Large intestine (tissue), 3 donors: ENCODE measurements at regions not wholly inside any gene's neighbourhood (a gene's known extent, or its start where the extent isn't known, plus 50 kb on each side); places are given as distances from the start of the nearest gene placed in this dataset.

Experiments used
- DNase-seq, 2 donors: peaks; one replicate each; pipeline versions ENCODE4 v3.0.0 to v3.0.0-alpha.2; 2013
- H3K27ac ChIP-seq: one replicate; pipeline ENCODE4 v1.5.1; 2013; ENCODE audit warnings: low read length
- H3K27me3 ChIP-seq: 2 replicates; pipeline ENCODE4 v1.6.1; 2013; ENCODE audit warnings: low read length; ENCODE audit not compliant: control insufficient read depth, insufficient read depth
- H3K36me3 ChIP-seq: 2 replicates; pipeline ENCODE4 v1.6.1; 2013; ENCODE audit warnings: low read length; ENCODE audit not compliant: control insufficient read depth, insufficient read depth
- H3K4me1 ChIP-seq: one replicate; pipeline ENCODE4 v1.6.1; 2013; ENCODE audit warnings: low read length; ENCODE audit not compliant: control insufficient read depth, insufficient read depth
- H3K4me3 ChIP-seq: one replicate; pipeline ENCODE4 v1.5.1; 2013; ENCODE audit warnings: low read length
- H3K9me3 ChIP-seq: one replicate; pipeline ENCODE4 v1.6.1; 2013; ENCODE audit warnings: mild to moderate bottlenecking, low read depth, low read length, moderate library complexity; ENCODE audit not compliant: control insufficient read depth
- WGBS: methylation state at CpG from one replicate; pipeline ENCODE4 v1.1.5; 2013; ENCODE audit warnings: low lambda C conversion rate; ENCODE audit not compliant: insufficient coverage; 5-methylcytosine and 5-hydroxymethylcytosine counted together

GRCh38 chr6:168155193-168155592, 76.2 kb upstream of the FRMD1 start:
- H3K27me3 ChIP-seq = no peaks in the 10 kb centered on the region
- DNase-seq = no peak
- no peak overlapping the region for H3K27ac ChIP-seq
- H3K9me3 ChIP-seq = no peaks in the 10 kb centered on the region
- no peak overlapping the region for H3K4me3 ChIP-seq
- WGBS = no CpG with 5 or more reads among the region's 5 CpGs
- no peaks in the 10 kb centered on the region for H3K36me3 ChIP-seq
- peaks cover 25% of the 10 kb centered on the region for H3K4me1 ChIP-seq

- DNase-seq = no peak
- H3K4me1 ChIP-seq = peaks cover 25% of the 10 kb centered on the region
- H3K36me3 ChIP-seq = no peaks in the 10 kb centered on the region
- WGBS = 80% methylated on average over 1 of the region's 7 CpGs
- H3K9me3 ChIP-seq = no peaks in the 10 kb centered on the region
- H3K4me3 ChIP-seq = no peak overlapping the region
- H3K27ac ChIP-seq = no peak overlapping the region
- H3K27me3 ChIP-seq = no peaks in the 10 kb centered on the region
Observed at GRCh38 chr6:168154263-168154917, 75.4 kb upstream of the FRMD1 start.

DNA sequence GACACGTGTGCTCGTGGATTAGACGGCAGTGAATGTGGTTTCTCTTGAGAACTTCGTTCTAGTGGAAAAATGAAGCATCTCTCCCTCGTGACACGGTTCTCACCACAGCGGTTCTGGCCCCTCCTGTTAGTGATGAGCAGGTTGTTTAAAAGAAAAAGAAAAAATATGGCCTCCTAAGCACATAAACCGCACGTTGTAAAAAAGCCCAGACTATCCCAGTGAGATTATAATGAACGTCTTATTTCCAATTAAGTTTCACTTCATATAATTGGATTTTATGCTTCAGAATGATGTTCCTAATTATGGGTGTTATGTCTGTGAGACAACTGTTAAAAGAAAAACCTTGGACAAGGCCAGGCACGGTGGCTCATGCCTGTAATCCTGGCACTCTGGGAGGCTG, 74.5 kb upstream of the FRMD1 start:
- DNase-seq = no peak
- Histone ChIP-seq H3K4me1 (peaks cover 25% of the 10 kb centered on the region), H3K27me3 (no peaks in the 10 kb centered on the region), H3K9me3 (no peaks in the 10 kb centered on the region), H3K4me3 (no peak overlapping the region), H3K36me3 (no peaks in the 10 kb centered on the region), H3K27ac (no peak overlapping the region)
- WGBS = 89% methylated on average over 5 of the region's 11 CpGs

GRCh38 chr6:168152980-168153379, 74.0 kb upstream of the FRMD1 start:
- Histone ChIP-seq H3K27me3 (no peaks in the 10 kb centered on the region), H3K4me3 (no peak overlapping the region), H3K4me1 (peaks cover 25% of the 10 kb centered on the region), H3K27ac (no peak overlapping the region), H3K9me3 (no peaks in the 10 kb centered on the region), H3K36me3 (no peaks in the 10 kb centered on the region)
- no CpG with 5 or more reads among the region's 6 CpGs for WGBS
- DNase-seq = peak in 1 of 2 donors; percentile 61

- Histone ChIP-seq H3K27ac (no peak overlapping the region), H3K9me3 (no peaks in the 10 kb centered on the region), H3K4me3 (no peak overlapping the region), H3K4me1 (peaks cover 21% of the 10 kb centered on the region), H3K27me3 (no peaks in the 10 kb centered on the region), H3K36me3 (no peaks in the 10 kb centered on the region)
- WGBS = no CpG with 5 or more reads among the region's 18 CpGs
- DNase-seq = no peak
Observed at GRCh38 chr6:168152306-168152963, 73.4 kb upstream of the FRMD1 start.

DNA sequence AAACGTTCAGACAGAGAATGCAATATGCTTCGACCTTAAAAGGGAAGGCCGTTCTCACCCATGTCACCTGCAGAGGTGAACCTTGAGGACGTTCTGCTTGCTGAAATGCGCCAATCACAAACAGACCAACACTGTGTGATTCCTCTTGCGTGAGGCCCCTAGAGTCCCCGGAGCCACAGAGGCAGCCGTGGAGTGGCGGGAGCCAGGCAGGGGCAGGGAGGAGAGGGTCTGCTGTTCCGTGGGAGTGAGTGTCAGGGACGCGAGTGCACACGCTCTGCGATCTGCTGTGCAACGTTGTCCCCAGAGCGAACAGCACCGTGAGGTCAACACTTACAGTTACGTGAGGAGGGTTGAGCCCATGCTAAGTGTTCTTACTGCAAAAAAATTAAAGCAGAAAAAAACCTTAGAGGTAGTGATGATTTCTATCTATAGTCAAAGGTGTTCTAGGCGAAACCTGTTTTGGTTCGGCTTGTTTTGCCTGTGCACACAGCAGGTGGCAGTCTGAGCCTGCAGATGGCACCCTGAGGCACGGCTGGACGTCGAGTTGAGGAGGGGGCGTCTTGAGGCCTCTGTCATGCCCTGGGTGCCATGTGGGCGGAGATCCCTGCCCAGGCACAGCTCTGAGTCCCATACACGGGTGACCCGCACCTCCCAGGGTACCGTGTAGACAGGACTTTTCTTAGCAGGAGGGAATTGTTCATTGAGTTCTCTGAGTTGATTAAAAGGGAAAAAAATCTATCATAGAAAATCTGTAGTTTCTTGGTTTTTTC, 71.7 kb upstream of the FRMD1 start:
- DNase-seq = peak in 1 of 2 donors; percentile 24
- Histone ChIP-seq H3K27ac (no peak overlapping the region), H3K36me3 (no peaks in the 10 kb centered on the region), H3K9me3 (no peaks in the 10 kb centered on the region), H3K4me1 (peaks cover 20% of the 10 kb centered on the region), H3K27me3 (no peaks in the 10 kb centered on the region), H3K4me3 (no peak overlapping the region)
- WGBS = 47% methylated on average over 3 of the region's 28 CpGs

GRCh38 chr6:168149015-168149414, 70.0 kb upstream of the FRMD1 start:
- 100% methylated on average over 2 of the region's 14 CpGs for WGBS
- DNase-seq = no peak

GRCh38 chr6:168148231-168148849, 69.3 kb upstream of the FRMD1 start:
- 89% methylated on average over 3 of the region's 14 CpGs for WGBS
- H3K9me3 ChIP-seq = no peaks in the 10 kb centered on the region
- DNase-seq = no peak
- no peaks in the 10 kb centered on the region for H3K36me3 ChIP-seq
- H3K4me1 ChIP-seq = peaks cover 12% of the 10 kb centered on the region
- no peak overlapping the region for H3K4me3 ChIP-seq
- H3K27me3 ChIP-seq = no peaks in the 10 kb centered on the region
- H3K27ac ChIP-seq = no peak overlapping the region

More at GRCh38 chr6:168149015-168149414, 70.0 kb upstream of the FRMD1 start:
- no peaks in the 10 kb centered on the region for H3K27me3 ChIP-seq
- no peaks in the 10 kb centered on the region for H3K9me3 ChIP-seq
- no peak overlapping the region for H3K27ac ChIP-seq
- H3K4me1 ChIP-seq = peaks cover 13% of the 10 kb centered on the region
- no peak overlapping the region for H3K4me3 ChIP-seq
- no peaks in the 10 kb centered on the region for H3K36me3 ChIP-seq

DNA sequence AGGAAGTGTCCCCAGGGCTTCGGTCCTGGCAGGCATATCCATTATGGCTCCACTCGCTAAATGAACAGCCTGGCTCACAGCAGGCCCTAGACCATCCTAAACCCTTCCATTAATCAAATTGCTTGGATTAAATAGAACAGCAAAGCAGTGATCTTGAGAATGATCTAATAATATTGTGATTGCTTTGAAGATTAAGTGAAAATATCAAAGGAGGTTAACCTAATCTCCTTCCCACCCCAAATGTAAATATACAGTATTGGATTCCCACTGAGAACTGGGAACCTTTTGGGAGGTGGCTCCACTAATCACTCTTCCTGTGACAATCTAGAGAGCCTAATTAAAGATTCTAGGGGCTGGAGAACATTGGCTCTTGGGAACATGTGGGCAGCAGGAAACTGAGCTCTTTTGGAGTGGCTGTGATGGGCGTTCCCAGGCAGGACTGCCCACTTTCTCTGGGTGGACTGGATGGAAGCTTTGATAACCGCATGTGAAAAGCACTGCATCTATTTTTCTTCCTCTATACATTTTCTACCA, 68.3 kb upstream of the FRMD1 start:
- WGBS = no CpG with 5 or more reads among the region's 4 CpGs

More for the DNA sequence above, 68.3 kb upstream of the FRMD1 start:
- no peak for DNase-seq
- Histone ChIP-seq H3K27me3 (no peaks in the 10 kb centered on the region), H3K27ac (no peak overlapping the region), H3K4me3 (no peak overlapping the region), H3K36me3 (no peaks in the 10 kb centered on the region), H3K9me3 (no peaks in the 10 kb centered on the region), H3K4me1 (peaks cover 1% of the 10 kb centered on the region)
